Glutamatergic neuron (in vitro differentiated cells): ENCODE measurements at regions not wholly inside any gene's neighbourhood (a gene's known extent, or its start where the extent isn't known, plus 50 kb on each side); places are given as distances from the start of the nearest gene placed in this dataset.

Source experiments
- DNase-seq: peaks from one replicate; pipeline ENCODE4 v3.0.0; 2022
- H3K27ac Mint-ChIP-seq: one replicate; pipeline ENCODE4 v1.8.0; 2020; ENCODE audit warnings: mild to moderate bottlenecking, mixed read lengths, inconsistent platforms; ENCODE audit not compliant: unreplicated experiment
- H3K27me3 Mint-ChIP-seq: one replicate; pipeline ENCODE4 v1.8.0; 2020; ENCODE audit warnings: mild to moderate bottlenecking, moderate library complexity, mixed read lengths, inconsistent platforms; ENCODE audit not compliant: unreplicated experiment
- H3K36me3 Mint-ChIP-seq: one replicate; pipeline ENCODE4 v1.8.0; 2020; ENCODE audit warnings: mild to moderate bottlenecking, mixed read lengths, inconsistent platforms; ENCODE audit not compliant: unreplicated experiment
- H3K4me1 Mint-ChIP-seq: one replicate; pipeline ENCODE4 v1.8.0; 2020; ENCODE audit warnings: mild to moderate bottlenecking, low read depth, mixed read lengths, inconsistent platforms; ENCODE audit not compliant: unreplicated experiment
- H3K4me3 Mint-ChIP-seq: one replicate; pipeline ENCODE4 v1.8.0; 2020; ENCODE audit warnings: mild to moderate bottlenecking, mixed read lengths, inconsistent platforms; ENCODE audit not compliant: unreplicated experiment
- H3K9me3 Mint-ChIP-seq: one replicate; pipeline ENCODE4 v1.8.0; 2020; ENCODE audit warnings: mild to moderate bottlenecking, moderate library complexity, mixed read lengths, inconsistent platforms; ENCODE audit not compliant: unreplicated experiment
- TF ChIP-seq, protein P1 (sequence below): fragments of 200-600 bp; sonication (generic); IDR thresholded peaks from one replicate; pipeline ENCODE4 v1.5.0; 2021; ENCODE audit not compliant: partially characterized antibody, unreplicated experiment

DNA sequence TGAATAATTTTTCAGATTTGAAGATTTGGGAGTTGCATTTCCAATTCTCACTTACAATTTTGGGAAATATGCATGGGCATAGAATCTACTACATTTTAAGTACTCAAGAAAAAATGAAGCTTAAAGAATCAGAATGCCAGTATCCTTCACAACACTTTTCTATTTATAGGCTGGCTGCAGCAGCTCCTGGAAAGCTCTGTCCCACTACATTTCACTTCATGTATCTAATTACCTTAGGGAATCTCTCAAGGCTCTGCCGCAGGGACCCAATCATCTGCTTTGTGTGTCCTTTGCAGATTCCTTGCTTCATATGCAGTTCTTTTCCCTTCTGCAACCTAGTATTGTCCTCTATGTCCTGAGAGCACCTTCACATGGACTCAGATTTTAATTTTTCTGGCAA lies 102.9 kb downstream of the NUP35 start:
- peaks cover 24% of the 10 kb centered on the region for H3K4me1 Mint-ChIP-seq
- no peak overlapping the region for H3K27ac Mint-ChIP-seq
- peaks cover 3% of the 10 kb centered on the region for H3K27me3 Mint-ChIP-seq
- peak overlapping the region; percentile 43 for H3K4me3 Mint-ChIP-seq
- H3K36me3 Mint-ChIP-seq = no peaks in the 10 kb centered on the region
- DNase-seq = peak; percentile 27
- peaks cover 5% of the 10 kb centered on the region for H3K9me3 Mint-ChIP-seq
- TF ChIP-seq, protein P1, sequence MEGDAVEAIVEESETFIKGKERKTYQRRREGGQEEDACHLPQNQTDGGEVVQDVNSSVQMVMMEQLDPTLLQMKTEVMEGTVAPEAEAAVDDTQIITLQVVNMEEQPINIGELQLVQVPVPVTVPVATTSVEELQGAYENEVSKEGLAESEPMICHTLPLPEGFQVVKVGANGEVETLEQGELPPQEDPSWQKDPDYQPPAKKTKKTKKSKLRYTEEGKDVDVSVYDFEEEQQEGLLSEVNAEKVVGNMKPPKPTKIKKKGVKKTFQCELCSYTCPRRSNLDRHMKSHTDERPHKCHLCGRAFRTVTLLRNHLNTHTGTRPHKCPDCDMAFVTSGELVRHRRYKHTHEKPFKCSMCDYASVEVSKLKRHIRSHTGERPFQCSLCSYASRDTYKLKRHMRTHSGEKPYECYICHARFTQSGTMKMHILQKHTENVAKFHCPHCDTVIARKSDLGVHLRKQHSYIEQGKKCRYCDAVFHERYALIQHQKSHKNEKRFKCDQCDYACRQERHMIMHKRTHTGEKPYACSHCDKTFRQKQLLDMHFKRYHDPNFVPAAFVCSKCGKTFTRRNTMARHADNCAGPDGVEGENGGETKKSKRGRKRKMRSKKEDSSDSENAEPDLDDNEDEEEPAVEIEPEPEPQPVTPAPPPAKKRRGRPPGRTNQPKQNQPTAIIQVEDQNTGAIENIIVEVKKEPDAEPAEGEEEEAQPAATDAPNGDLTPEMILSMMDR = no peak

DNA sequence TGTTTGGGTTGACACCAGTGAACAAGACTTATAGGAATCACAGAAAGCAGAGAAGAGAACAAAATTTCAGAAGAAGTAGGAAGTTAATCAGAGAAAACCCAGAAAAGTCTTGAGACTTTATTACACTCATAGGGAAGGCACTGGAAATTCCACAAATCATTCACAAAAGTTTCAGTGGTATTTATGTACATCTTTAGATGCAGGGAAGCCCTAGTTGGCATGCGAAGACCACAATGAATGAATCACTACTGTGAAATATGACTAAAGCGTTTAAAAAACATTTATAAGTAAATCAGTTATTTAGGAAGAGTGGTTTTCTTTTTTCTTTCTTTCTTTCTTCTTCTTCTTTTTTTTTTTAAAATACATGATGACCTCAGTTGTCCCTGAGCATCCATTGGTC lies 105.1 kb downstream of the NUP35 start:
- peaks cover 2% of the 10 kb centered on the region for H3K27me3 Mint-ChIP-seq
- no peaks in the 10 kb centered on the region for H3K9me3 Mint-ChIP-seq
- no peak overlapping the region for H3K27ac Mint-ChIP-seq
- H3K36me3 Mint-ChIP-seq = peaks cover 4% of the 10 kb centered on the region
- peaks cover 22% of the 10 kb centered on the region for H3K4me1 Mint-ChIP-seq
- H3K4me3 Mint-ChIP-seq = no peak overlapping the region
- no peak for DNase-seq
- TF ChIP-seq, protein P1 = no peak

DNA sequence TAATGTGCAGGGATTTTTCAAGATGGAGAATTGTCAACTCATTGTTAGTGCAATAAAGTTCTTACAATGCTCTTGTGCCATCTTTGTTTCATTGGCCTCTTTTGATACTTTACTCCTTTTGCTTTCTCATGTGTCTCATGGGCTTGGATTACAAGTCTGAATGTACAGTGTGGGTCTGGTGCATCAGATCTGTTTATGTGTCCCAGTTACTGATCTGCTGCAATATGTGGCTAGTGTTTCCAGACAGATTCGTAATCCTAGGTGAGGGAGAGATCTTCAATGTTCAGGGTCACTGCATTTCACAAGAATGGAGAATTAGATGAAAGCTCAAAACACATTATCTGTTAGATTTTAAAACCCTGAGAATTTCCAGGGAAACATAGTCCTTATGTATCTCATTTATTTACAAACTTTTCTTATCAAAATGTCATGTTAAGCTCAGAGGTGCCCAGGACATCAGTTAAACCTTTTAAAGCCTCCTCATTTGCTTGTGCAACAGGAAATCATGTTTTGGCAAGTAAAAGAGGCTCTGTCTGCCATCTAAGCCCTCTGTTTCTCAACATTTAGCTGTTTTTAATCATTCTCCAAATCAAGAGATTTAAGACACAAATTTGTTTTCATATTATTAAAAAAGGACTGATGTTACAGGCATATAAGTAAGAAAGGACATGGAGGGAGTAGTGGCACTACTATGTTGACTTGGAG lies 108.1 kb downstream of the NUP35 start:
- Mint-ChIP-seq H3K9me3 (no peaks in the 10 kb centered on the region), H3K4me3 (no peak overlapping the region), H3K4me1 (peaks cover 9% of the 10 kb centered on the region), H3K27ac (no peak overlapping the region), H3K36me3 (peaks cover 4% of the 10 kb centered on the region), H3K27me3 (peaks cover 2% of the 10 kb centered on the region)
- TF ChIP-seq, protein P1 = no peak
- DNase-seq = no peak

DNA sequence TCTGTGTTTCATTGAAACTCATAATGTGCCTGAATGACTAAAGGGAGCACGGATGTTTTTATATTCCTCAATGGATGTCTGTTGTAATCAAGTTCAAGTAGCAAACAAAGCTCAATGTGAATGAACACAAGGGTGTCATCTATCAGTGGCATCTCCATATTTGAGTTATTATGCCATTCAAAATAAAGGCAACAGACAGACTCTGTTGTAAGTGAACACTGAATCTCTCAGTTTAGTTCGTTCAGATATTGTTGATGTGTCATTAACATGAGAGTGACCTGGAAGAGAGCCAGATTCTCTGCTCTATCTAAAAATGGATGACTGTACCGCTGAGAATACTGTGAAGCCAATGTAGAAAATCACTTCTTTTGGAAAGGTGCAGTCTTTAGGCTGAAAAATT lies 118.7 kb downstream of the NUP35 start:
- no peaks in the 10 kb centered on the region for H3K9me3 Mint-ChIP-seq
- H3K27me3 Mint-ChIP-seq = no peaks in the 10 kb centered on the region
- no peaks in the 10 kb centered on the region for H3K36me3 Mint-ChIP-seq
- H3K4me3 Mint-ChIP-seq = no peak overlapping the region
- peaks cover 20% of the 10 kb centered on the region for H3K4me1 Mint-ChIP-seq
- TF ChIP-seq, protein P1 = no peak
- no peak for DNase-seq
- H3K27ac Mint-ChIP-seq = peak overlapping the region; percentile 20

DNA sequence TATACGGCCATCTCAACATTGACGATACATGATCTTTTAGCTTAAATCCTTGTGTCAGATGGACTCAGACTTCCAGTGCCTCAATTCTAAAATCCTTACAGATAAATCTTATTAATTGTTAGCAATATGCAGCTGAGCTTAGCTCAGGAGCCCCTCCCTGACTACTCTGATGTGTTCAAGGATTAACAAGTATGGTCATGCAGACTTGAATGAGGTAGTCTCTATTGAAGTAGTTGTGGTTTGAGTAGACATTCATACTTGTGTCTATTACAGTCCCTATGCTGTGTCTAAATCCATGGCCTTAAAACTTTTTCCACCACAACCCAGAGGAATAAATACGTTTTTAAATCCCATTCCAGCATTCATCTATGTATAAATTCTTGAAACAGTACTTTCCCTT lies 119.5 kb downstream of the NUP35 start:
- Mint-ChIP-seq H3K36me3 (no peaks in the 10 kb centered on the region), H3K27ac (no peak overlapping the region), H3K9me3 (no peaks in the 10 kb centered on the region), H3K4me1 (peaks cover 22% of the 10 kb centered on the region), H3K27me3 (no peaks in the 10 kb centered on the region), H3K4me3 (no peak overlapping the region)
- TF ChIP-seq, protein P1 = no peak
- no peak for DNase-seq
